ENCODE measurements at regions not wholly inside any gene's neighbourhood (a gene's known extent, or its start where the extent isn't known, plus 50 kb on each side); places are given as distances from the start of the nearest gene placed in this dataset.

GRCh38 chr4:30536231-30536630 is 183.9 kb upstream of the PCDH7 start:
- Histone ChIP-seq H3K79me2 (ENCODE audit: insufficient read depth, low read length) (no peaks in the 10 kb centered on the region), H3K27me3 (ENCODE audit: control insufficient read depth in 2 of 2, insufficient read depth in 2 of 2, low read length in 2 of 2) (no peaks in the 10 kb centered on the region), H4K20me1 (ENCODE audit: insufficient read depth, low read length) (no peaks in the 10 kb centered on the region), H2AFZ (ENCODE audit: insufficient read depth, low read depth, low read length, poor library complexity, severe bottlenecking) (no peak overlapping the region), H3K27ac (ENCODE audit: low read depth in 1 of 2, low read length in 2 of 2) (no peak overlapping the region), H3K4me1 (ENCODE audit: control insufficient read depth in 1 of 2, insufficient read depth in 2 of 2, low read length in 2 of 2) (no peaks in the 10 kb centered on the region), H3K36me3 (replicated peaks in 1 of 2; ENCODE audit: control insufficient read depth in 1 of 2, insufficient read depth in 2 of 2, low read length in 2 of 2) (no peaks in the 10 kb centered on the region), H3K4me2 (replicated peaks; ENCODE audit: extremely low read depth, low read length, poor library complexity, severe bottlenecking) (no peak overlapping the region), H3K4me3 (replicated peaks in 1 of 3; ENCODE audit: low read depth in 2 of 3, low read length in 3 of 3) (no peak overlapping the region), H3K9me3 (replicated peaks in 1 of 2; ENCODE audit: control insufficient read depth in 1 of 2, insufficient read depth in 1 of 2, low read length in 2 of 2) (no peaks in the 10 kb centered on the region), H3K9ac (ENCODE audit: insufficient read depth, low read length, poor library complexity, severe bottlenecking) (no peak overlapping the region)
- Mint-ChIP-seq H3K4me1 (no peaks in the 10 kb centered on the region), H3K27ac (no peak overlapping the region), H3K27me3 (ENCODE audit: low read depth in 3 of 3) (no peaks in the 10 kb centered on the region), H3K9me3 (peaks cover 0 to 14% (median 3%) of the 10 kb centered on the region in 7 donors), H3K4me3 (no peak overlapping the region), H3K36me3 (no peaks in the 10 kb centered on the region)
- intact Hi-C loops (cut with micrococcal nuclease) = no loop called here
- DNase-seq = no peak
- TF ChIP-seq, protein P1, sequence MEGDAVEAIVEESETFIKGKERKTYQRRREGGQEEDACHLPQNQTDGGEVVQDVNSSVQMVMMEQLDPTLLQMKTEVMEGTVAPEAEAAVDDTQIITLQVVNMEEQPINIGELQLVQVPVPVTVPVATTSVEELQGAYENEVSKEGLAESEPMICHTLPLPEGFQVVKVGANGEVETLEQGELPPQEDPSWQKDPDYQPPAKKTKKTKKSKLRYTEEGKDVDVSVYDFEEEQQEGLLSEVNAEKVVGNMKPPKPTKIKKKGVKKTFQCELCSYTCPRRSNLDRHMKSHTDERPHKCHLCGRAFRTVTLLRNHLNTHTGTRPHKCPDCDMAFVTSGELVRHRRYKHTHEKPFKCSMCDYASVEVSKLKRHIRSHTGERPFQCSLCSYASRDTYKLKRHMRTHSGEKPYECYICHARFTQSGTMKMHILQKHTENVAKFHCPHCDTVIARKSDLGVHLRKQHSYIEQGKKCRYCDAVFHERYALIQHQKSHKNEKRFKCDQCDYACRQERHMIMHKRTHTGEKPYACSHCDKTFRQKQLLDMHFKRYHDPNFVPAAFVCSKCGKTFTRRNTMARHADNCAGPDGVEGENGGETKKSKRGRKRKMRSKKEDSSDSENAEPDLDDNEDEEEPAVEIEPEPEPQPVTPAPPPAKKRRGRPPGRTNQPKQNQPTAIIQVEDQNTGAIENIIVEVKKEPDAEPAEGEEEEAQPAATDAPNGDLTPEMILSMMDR (IDR thresholded peaks at IDR 0.05) = no peak
- WGBS (ENCODE audit: insufficient coverage) = 80% methylated on average over 1 of the region's 2 CpGs

GRCh38 chr4:30537456-30537855 is 182.7 kb upstream of the PCDH7 start:
- no peaks in the 10 kb centered on the region for H3K27me3 ChIP-seq (ENCODE audit: control insufficient read depth in 2 of 2, insufficient read depth in 2 of 2, low read length in 2 of 2)
- Mint-ChIP-seq H3K4me1 (no peaks in the 10 kb centered on the region), H3K27ac (no peak overlapping the region), H3K4me3 (no peak overlapping the region), H3K9me3 (peaks cover 0 to 14% (median 3%) of the 10 kb centered on the region in 7 donors), H3K36me3 (no peaks in the 10 kb centered on the region), H3K27me3 (ENCODE audit: low read depth in 3 of 3) (no peaks in the 10 kb centered on the region)
- H3K4me2 ChIP-seq (replicated peaks; ENCODE audit: extremely low read depth, low read length, poor library complexity, severe bottlenecking) = no peak overlapping the region
- H3K27ac ChIP-seq (ENCODE audit: low read depth in 1 of 2, low read length in 2 of 2) = no peak overlapping the region
- H2AFZ ChIP-seq (ENCODE audit: insufficient read depth, low read depth, low read length, poor library complexity, severe bottlenecking) = no peak overlapping the region
- intact Hi-C loops (cut with micrococcal nuclease) = no loop called here
- H3K9me3 ChIP-seq (replicated peaks in 1 of 2; ENCODE audit: control insufficient read depth in 1 of 2, insufficient read depth in 1 of 2, low read length in 2 of 2) = no peaks in the 10 kb centered on the region
- H3K79me2 ChIP-seq (ENCODE audit: insufficient read depth, low read length) = no peaks in the 10 kb centered on the region
- TF ChIP-seq, protein P1 (IDR thresholded peaks at IDR 0.05) = no peak
- no peaks in the 10 kb centered on the region for H3K36me3 ChIP-seq (replicated peaks in 1 of 2; ENCODE audit: control insufficient read depth in 1 of 2, insufficient read depth in 2 of 2, low read length in 2 of 2)
- no peak for DNase-seq
- no peaks in the 10 kb centered on the region for H4K20me1 ChIP-seq (ENCODE audit: insufficient read depth, low read length)
- H3K4me3 ChIP-seq (replicated peaks in 1 of 3; ENCODE audit: low read depth in 2 of 3, low read length in 3 of 3) = no peak overlapping the region
- no peaks in the 10 kb centered on the region for H3K4me1 ChIP-seq (ENCODE audit: control insufficient read depth in 1 of 2, insufficient read depth in 2 of 2, low read length in 2 of 2)
- no CpG with 5 or more reads among the region's 3 CpGs for WGBS (ENCODE audit: insufficient coverage)
- no peak overlapping the region for H3K9ac ChIP-seq (ENCODE audit: insufficient read depth, low read length, poor library complexity, severe bottlenecking)

Measured in CD14-positive monocyte (primary cell).